HEK293T (cell line): ENCODE measurements at regions not wholly inside any gene's neighbourhood (a gene's known extent, or its start where the extent isn't known, plus 50 kb on each side); places are given as distances from the start of the nearest gene placed in this dataset.

Experiments
- BHLHE40 ChIP-seq: fragments of 450-650 bp; IDR thresholded peaks from 2 replicates; pipeline ENCODE4 v1.6.1; 2016; ENCODE audit warnings: mild to moderate bottlenecking, moderate library complexity, borderline replicate concordance
- CTBP1 ChIP-seq: fragments of 450-650 bp; IDR thresholded peaks from 2 replicates; pipeline ENCODE4 v1.6.1; 2016; ENCODE audit warnings: borderline replicate concordance
- ELF4 ChIP-seq: fragments of 450-650 bp; IDR thresholded peaks from 2 replicates; pipeline ENCODE4 v1.6.1; 2017; ENCODE audit warnings: antibody characterized with exemption
- FOXA1 ChIP-seq: fragments of 450-650 bp; IDR thresholded peaks from 2 replicates; pipeline ENCODE4 v1.6.1; 2016; ENCODE audit warnings: mild to moderate bottlenecking
- FOXM1 ChIP-seq: fragments of 450-650 bp; IDR thresholded peaks from 2 replicates; pipeline ENCODE4 v1.6.1; 2017; ENCODE audit warnings: mild to moderate bottlenecking, borderline replicate concordance
- HDGF ChIP-seq: fragments of 450-650 bp; IDR thresholded peaks from 2 replicates; pipeline ENCODE4 v1.6.1; 2017; ENCODE audit warnings: antibody characterized with exemption, borderline replicate concordance
- L3MBTL2 ChIP-seq: fragments of 450-650 bp; conservative IDR thresholded peaks from 2 replicates; pipeline ENCODE4 v1.6.1; 2016; ENCODE audit warnings: mild to moderate bottlenecking
- NFRKB ChIP-seq: fragments of 450-650 bp; IDR thresholded peaks from 2 replicates; pipeline ENCODE4 v1.6.1; 2016; ENCODE audit warnings: mild to moderate bottlenecking, moderate library complexity
- SP1 ChIP-seq: fragments of 450-650 bp; IDR thresholded peaks from 2 replicates; pipeline ENCODE4 v1.6.1; 2017
- SUZ12 ChIP-seq: fragments of 450-650 bp; IDR thresholded peaks from 2 replicates; pipeline ENCODE4 v1.6.1; 2016; ENCODE audit warnings: mild to moderate bottlenecking
- TARDBP ChIP-seq: fragments of 450-650 bp; IDR thresholded peaks from 2 replicates; pipeline ENCODE4 v1.6.1; 2016
- TF ChIP-seq, protein P1 (sequence below): fragments of 450-650 bp; IDR thresholded peaks from 2 replicates; pipeline ENCODE4 v1.6.1; 2016

DNA sequence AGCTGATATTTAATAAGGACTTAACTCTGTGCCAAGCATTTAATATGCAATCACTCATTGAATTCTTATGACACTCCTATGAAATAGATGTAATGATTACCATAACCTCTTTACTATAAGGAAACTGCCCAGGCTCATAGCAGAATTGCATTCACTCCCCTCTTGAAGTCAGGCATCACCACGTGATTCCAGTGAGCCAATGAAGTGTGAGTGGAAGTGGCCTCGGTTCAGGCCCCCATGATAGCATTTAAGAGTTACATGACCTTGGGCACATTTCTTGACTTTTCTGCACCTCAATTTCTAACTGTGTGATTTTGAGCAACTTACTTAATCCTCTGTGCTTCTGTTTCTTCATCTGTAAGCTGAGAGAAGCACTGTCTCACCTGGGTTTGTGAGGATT lies 62.8 kb upstream of the CLDN18 start:
- TF ChIP-seq HDGF (no peak), BHLHE40 (no peak), FOXM1 (no peak), CTBP1 (no peak), SP1 (no peak), SUZ12 (no peak), L3MBTL2 (no peak), FOXA1 (no peak), ELF4 (no peak), TARDBP (no peak), NFRKB (no peak)
- TF ChIP-seq, protein P1, sequence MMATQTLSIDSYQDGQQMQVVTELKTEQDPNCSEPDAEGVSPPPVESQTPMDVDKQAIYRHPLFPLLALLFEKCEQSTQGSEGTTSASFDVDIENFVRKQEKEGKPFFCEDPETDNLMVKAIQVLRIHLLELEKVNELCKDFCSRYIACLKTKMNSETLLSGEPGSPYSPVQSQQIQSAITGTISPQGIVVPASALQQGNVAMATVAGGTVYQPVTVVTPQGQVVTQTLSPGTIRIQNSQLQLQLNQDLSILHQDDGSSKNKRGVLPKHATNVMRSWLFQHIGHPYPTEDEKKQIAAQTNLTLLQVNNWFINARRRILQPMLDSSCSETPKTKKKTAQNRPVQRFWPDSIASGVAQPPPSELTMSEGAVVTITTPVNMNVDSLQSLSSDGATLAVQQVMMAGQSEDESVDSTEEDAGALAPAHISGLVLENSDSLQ: no peak
